Osteoblast (primary cell): ENCODE measurements at regions not wholly inside any gene's neighbourhood (a gene's known extent, or its start where the extent isn't known, plus 50 kb on each side); places are given as distances from the start of the nearest gene placed in this dataset.

Experiments
- DNase-seq: peaks from one replicate; pipeline ENCODE4 v3.0.0; 2011; ENCODE audit warnings: low spot score, mixed read lengths; ENCODE audit not compliant: insufficient read length; ENCODE audit errors: missing footprints
- H2AFZ ChIP-seq: 2 replicates; pipeline ENCODE4 v1.6.0; 2011; ENCODE audit warnings: mild to moderate bottlenecking, low read length
- H3K27ac ChIP-seq: 2 replicates; pipeline ENCODE4 v1.5.1; 2011; ENCODE audit warnings: mild to moderate bottlenecking, low read depth, low read length, moderate library complexity
- H3K27me3 ChIP-seq: 2 replicates; pipeline ENCODE4 v1.6.0; 2012; ENCODE audit warnings: mild to moderate bottlenecking, control low read depth, inconsistent platforms, low read length, moderate library complexity; ENCODE audit not compliant: insufficient read depth
- H3K36me3 ChIP-seq: 2 replicates; pipeline ENCODE4 v1.5.1; 2011; ENCODE audit warnings: mild to moderate bottlenecking, low read length, control low read depth, moderate library complexity; ENCODE audit not compliant: insufficient read depth
- H3K4me1 ChIP-seq: 2 replicates; pipeline ENCODE4 v1.5.1; 2011; ENCODE audit warnings: mild to moderate bottlenecking, low read length, control low read depth, moderate library complexity; ENCODE audit not compliant: insufficient read depth
- H3K4me2 ChIP-seq: 2 replicates; pipeline ENCODE4 v1.6.0; 2011; ENCODE audit warnings: mild to moderate bottlenecking, low read length; ENCODE audit not compliant: insufficient read depth
- H3K4me3 ChIP-seq: fragments of 200-600 bp; sonication (generic); 3 replicates; pipeline ENCODE4 v1.5.1; 2012; ENCODE audit warnings: mild to moderate bottlenecking, low read length, inconsistent platforms; ENCODE audit not compliant: insufficient read depth
- H3K79me2 ChIP-seq: 2 replicates; pipeline ENCODE4 v1.6.0; 2012; ENCODE audit warnings: mild to moderate bottlenecking, low read length, control low read depth, inconsistent platforms; ENCODE audit not compliant: insufficient read depth
- H3K9me3 ChIP-seq: 2 replicates; pipeline ENCODE4 v1.5.1; 2011; ENCODE audit warnings: low read depth, low read length, control low read depth
- H4K20me1 ChIP-seq: 2 replicates; pipeline ENCODE4 v1.6.0; 2012; ENCODE audit warnings: mild to moderate bottlenecking, low read length, control low read depth; ENCODE audit not compliant: insufficient read depth
- CTCF ChIP-seq: IDR thresholded peaks from 2 replicates; pipeline ENCODE4 v1.5.1; 2011; ENCODE audit warnings: mild to moderate bottlenecking, low read depth, low read length, moderate library complexity; ENCODE audit errors: extremely low read depth

DNA sequence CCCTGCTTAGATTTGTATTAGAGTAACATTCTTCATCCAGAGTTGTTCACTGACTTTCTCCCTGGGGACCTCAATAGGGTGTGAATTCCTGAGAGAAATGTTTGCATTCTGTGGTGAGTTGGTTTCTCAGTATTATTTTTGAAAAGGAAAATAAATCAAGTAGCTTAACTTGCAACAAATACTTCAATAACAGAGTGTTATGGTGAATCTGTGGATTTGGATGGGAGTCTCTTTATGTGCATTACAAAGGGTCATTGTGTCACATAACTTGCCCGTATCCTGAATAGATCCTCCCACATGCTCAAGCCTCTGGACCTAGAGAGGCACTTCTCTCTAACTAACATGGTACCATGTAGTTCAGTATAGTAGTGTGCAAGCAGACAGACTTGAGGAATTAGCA lies 68.4 kb upstream of the IPO9 start:
- Histone ChIP-seq H3K27ac (peak overlapping the region; percentile 56), H3K79me2 (peaks cover 84% of the 10 kb centered on the region), H3K36me3 (peaks cover 4% of the 10 kb centered on the region), H3K4me1 (peaks cover 95% of the 10 kb centered on the region), H4K20me1 (peaks cover 2% of the 10 kb centered on the region), H3K27me3 (no peaks in the 10 kb centered on the region), H2AFZ (no peak overlapping the region), H3K4me3 (no peak overlapping the region), H3K4me2 (peak overlapping the region; percentile 37), H3K9me3 (no peaks in the 10 kb centered on the region)
- DNase-seq: no peak
- no peak for TF ChIP-seq CTCF

DNA sequence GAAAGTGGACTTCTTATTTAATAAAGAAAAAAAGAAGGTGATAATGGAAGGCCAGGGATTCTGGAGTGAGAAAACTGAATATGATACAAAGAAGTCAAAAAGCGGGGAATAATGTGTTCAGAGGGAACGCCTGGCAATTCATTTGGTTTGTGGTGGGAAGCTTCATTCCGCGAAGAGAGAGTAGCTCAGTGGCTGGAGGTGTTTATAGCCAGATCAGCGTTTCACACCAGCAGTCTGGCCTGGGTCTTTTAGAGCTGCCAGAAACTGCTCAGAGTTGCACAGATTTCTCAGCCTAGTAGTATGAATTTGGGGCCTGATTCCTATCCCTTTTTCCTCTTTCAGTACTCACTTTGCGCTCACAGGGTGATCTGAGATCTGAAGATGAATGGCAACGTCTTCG lies 67.8 kb upstream of the IPO9 start:
- TF ChIP-seq CTCF: no peak
- H3K4me1 ChIP-seq: peaks cover 95% of the 10 kb centered on the region
- H2AFZ ChIP-seq: no peak overlapping the region
- no peak overlapping the region for H3K4me3 ChIP-seq
- DNase-seq: no peak
- no peaks in the 10 kb centered on the region for H3K27me3 ChIP-seq
- peaks cover 4% of the 10 kb centered on the region for H3K36me3 ChIP-seq
- peak overlapping the region; percentile 56 for H3K27ac ChIP-seq
- H3K4me2 ChIP-seq: peak overlapping the region; percentile 37
- H3K9me3 ChIP-seq: no peaks in the 10 kb centered on the region
- H4K20me1 ChIP-seq: peaks cover 2% of the 10 kb centered on the region
- peaks cover 85% of the 10 kb centered on the region for H3K79me2 ChIP-seq

DNA sequence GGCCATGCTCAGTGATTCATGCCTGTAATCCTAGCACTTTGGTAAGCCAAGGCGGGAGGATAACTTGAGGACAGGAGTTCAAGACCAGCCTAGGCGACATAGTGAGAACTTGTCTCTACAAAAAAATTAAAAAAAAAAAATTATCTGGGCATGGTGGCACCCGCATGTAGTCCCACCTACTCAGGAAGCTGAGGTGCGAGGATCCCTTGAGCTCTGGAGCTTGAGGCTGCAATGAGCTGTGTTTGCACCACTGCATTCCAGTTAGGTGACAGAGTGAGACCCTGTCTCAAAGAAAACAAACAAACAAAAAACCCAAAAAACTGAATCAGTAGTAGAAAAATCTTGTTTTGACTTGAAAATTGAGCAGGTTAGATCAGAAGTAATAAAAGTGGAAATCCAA lies 67.1 kb upstream of the IPO9 start:
- no peak for DNase-seq
- H3K36me3 ChIP-seq: peaks cover 4% of the 10 kb centered on the region
- no peak overlapping the region for H3K4me2 ChIP-seq
- H3K79me2 ChIP-seq: peaks cover 84% of the 10 kb centered on the region
- H4K20me1 ChIP-seq: peaks cover 2% of the 10 kb centered on the region
- no peak overlapping the region for H2AFZ ChIP-seq
- H3K27me3 ChIP-seq: no peaks in the 10 kb centered on the region
- no peak overlapping the region for H3K4me3 ChIP-seq
- H3K9me3 ChIP-seq: no peaks in the 10 kb centered on the region
- peaks cover 95% of the 10 kb centered on the region for H3K4me1 ChIP-seq
- no peak for TF ChIP-seq CTCF
- peak overlapping the region; percentile 56 for H3K27ac ChIP-seq

DNA sequence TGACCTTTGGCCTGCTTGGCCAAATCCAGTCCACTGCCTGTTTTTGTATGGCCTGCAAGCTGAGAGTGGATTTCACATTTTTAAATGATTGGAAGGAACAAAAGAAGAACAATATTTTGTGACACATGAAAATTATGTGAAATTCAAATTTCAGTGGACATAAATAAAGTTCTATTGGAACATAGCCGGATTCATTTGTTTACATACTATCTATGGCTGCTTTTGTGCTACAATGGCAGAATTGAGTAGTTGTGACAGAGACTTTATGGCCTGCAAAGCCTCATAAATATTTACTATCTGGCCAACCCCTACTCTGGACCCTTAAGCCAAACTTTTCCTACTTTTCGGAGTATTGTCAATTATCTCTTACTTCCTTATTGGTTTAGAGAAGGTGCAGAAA lies 66.6 kb upstream of the IPO9 start:
- no peak overlapping the region for H3K4me3 ChIP-seq
- H4K20me1 ChIP-seq: peaks cover 2% of the 10 kb centered on the region
- no peak for TF ChIP-seq CTCF
- H3K27me3 ChIP-seq: no peaks in the 10 kb centered on the region
- no peak overlapping the region for H3K4me2 ChIP-seq
- no peaks in the 10 kb centered on the region for H3K9me3 ChIP-seq
- peaks cover 92% of the 10 kb centered on the region for H3K4me1 ChIP-seq
- no peak for DNase-seq
- H3K79me2 ChIP-seq: peaks cover 79% of the 10 kb centered on the region
- H2AFZ ChIP-seq: no peak overlapping the region
- peak overlapping the region; percentile 56 for H3K27ac ChIP-seq
- peaks cover 4% of the 10 kb centered on the region for H3K36me3 ChIP-seq
